Right atrium auricular region (tissue), 2 donors: ENCODE measurements at regions not wholly inside any gene's neighbourhood (a gene's known extent, or its start where the extent isn't known, plus 50 kb on each side); places are given as distances from the start of the nearest gene placed in this dataset.

Source experiments
- DNase-seq: peaks from one replicate; pipeline ENCODE4 v3.0.0-alpha.2; 2019; ENCODE audit warnings: low spot score
- H3K27ac ChIP-seq, 2 donors: fragments of 200-600 bp; sonication (generic); 1 replicate in 1 of 2; 2 replicates in 1 of 2; pipeline ENCODE4 v1.5.1; 2016 to 2019
- H3K27me3 ChIP-seq, 2 donors: fragments of 200-600 bp; sonication (generic); one replicate each; pipeline versions ENCODE4 v1.5.1 to v1.6.0; 2017 to 2019
- H3K36me3 ChIP-seq: fragments of 200-600 bp; sonication (generic); one replicate; pipeline ENCODE4 v1.5.1; 2016
- H3K4me1 ChIP-seq, 2 donors: fragments of 200-600 bp; sonication (generic); one replicate each; pipeline versions ENCODE4 v1.5.1 to v1.6.0; 2017 to 2019
- H3K4me3 ChIP-seq, 2 donors: fragments of 200-600 bp; sonication (generic); 1 replicate in 1 of 2; 2 replicates in 1 of 2; pipeline ENCODE4 v1.5.1; 2017 to 2019; ENCODE audit warnings: mild to moderate bottlenecking in 1 of 2, moderate library complexity in 1 of 2
- H3K9me3 ChIP-seq, 2 donors: fragments of 200-600 bp; sonication (generic); one replicate each; pipeline ENCODE4 v1.5.1; 2019
- CTCF ChIP-seq, 2 donors: fragments of 200-600 bp; sonication (generic); IDR thresholded peaks; one replicate each; pipeline ENCODE4 v1.5.1; 2019; ENCODE audit warnings: antibody characterized with exemption in 2 of 2

GRCh38 chr20:12597551-12597950, 411.2 kb upstream of the SPTLC3 start:
- Histone ChIP-seq H3K27ac (no peak overlapping the region), H3K27me3 (no peaks in the 10 kb centered on the region), H3K9me3 (no peaks in the 10 kb centered on the region), H3K4me1 (no peaks in the 10 kb centered on the region), H3K4me3 (no peak overlapping the region), H3K36me3 (no peaks in the 10 kb centered on the region)
- TF ChIP-seq CTCF (IDR thresholded peaks at IDR 0.05), result no peak
- DNase-seq, result no peak

GRCh38 chr20:12598894-12599293, 409.9 kb upstream of the SPTLC3 start:
- TF ChIP-seq CTCF (IDR thresholded peaks at IDR 0.05), result no peak

GRCh38 chr20:12599494-12599893, 409.3 kb upstream of the SPTLC3 start:
- no peak for DNase-seq
- Histone ChIP-seq H3K36me3 (no peaks in the 10 kb centered on the region), H3K4me3 (no peak overlapping the region), H3K27ac (no peak overlapping the region), H3K27me3 (no peaks in the 10 kb centered on the region), H3K9me3 (no peaks in the 10 kb centered on the region), H3K4me1 (no peaks in the 10 kb centered on the region)
- no peak for TF ChIP-seq CTCF (IDR thresholded peaks at IDR 0.05)

More at GRCh38 chr20:12598894-12599293, 409.9 kb upstream of the SPTLC3 start:
- DNase-seq, result no peak
- Histone ChIP-seq H3K27ac (no peak overlapping the region), H3K36me3 (no peaks in the 10 kb centered on the region), H3K4me1 (no peaks in the 10 kb centered on the region), H3K9me3 (no peaks in the 10 kb centered on the region), H3K27me3 (no peaks in the 10 kb centered on the region), H3K4me3 (no peak overlapping the region)

- no peak overlapping the region for H3K4me3 ChIP-seq
- no peaks in the 10 kb centered on the region for H3K9me3 ChIP-seq
- no peak for DNase-seq
- TF ChIP-seq CTCF (IDR thresholded peaks at IDR 0.05), result no peak
- H3K4me1 ChIP-seq, result no peaks in the 10 kb centered on the region
- no peak overlapping the region for H3K27ac ChIP-seq
- H3K36me3 ChIP-seq, result no peaks in the 10 kb centered on the region
- H3K27me3 ChIP-seq, result no peaks in the 10 kb centered on the region
Measured at GRCh38 chr20:12605751-12606150, 403.0 kb upstream of the SPTLC3 start.

- no peak for DNase-seq
- Histone ChIP-seq H3K4me1 (no peaks in the 10 kb centered on the region), H3K27me3 (no peaks in the 10 kb centered on the region), H3K9me3 (peaks cover 4 to 11% of the 10 kb centered on the region in 2 donors), H3K4me3 (no peak overlapping the region), H3K36me3 (no peaks in the 10 kb centered on the region), H3K27ac (no peak overlapping the region)
- TF ChIP-seq CTCF (IDR thresholded peaks at IDR 0.05), result no peak
Measured at GRCh38 chr20:12610871-12611270, 397.9 kb upstream of the SPTLC3 start.

- no peaks in the 10 kb centered on the region for H3K36me3 ChIP-seq
- no peaks in the 10 kb centered on the region for H3K27me3 ChIP-seq
- TF ChIP-seq CTCF (IDR thresholded peaks at IDR 0.05), result no peak
- no peaks in the 10 kb centered on the region for H3K4me1 ChIP-seq
- no peak overlapping the region for H3K4me3 ChIP-seq
- DNase-seq, result no peak
- peaks cover 4 to 11% of the 10 kb centered on the region in 2 donors for H3K9me3 ChIP-seq
- H3K27ac ChIP-seq, result no peak overlapping the region
Measured at GRCh38 chr20:12614764-12615163, 394.0 kb upstream of the SPTLC3 start.
